ENCODE measurements at regions not wholly inside any gene's neighbourhood (a gene's known extent, or its start where the extent isn't known, plus 50 kb on each side); places are given as distances from the start of the nearest gene placed in this dataset.

GRCh38 chr5:68137511-68138140 lies 77.9 kb upstream of the PIK3R1 start:
- TF ChIP-seq CTCF (IDR thresholded peaks at IDR 0.05) (no peak), EP300 (IDR thresholded peaks at IDR 0.05) (peak in 1 of 2 donors; percentile 26)

Measured in tibial nerve (tissue), 4 donors.